Activated T-helper 1 cell treated with anti-CD3 and anti-CD28 coated beads, Interleukin-12 subunit alpha, Interleukin-12 subunit beta, Interleukin-2, Interleukin-4 antibody, amounts not matched to agents 30 ng/mL and 10 ng/mL and 1 ng/mL, durations not matched to agents 14 hours and 24 hours and 36 hours (primary cell): ENCODE measurements at regions not wholly inside any gene's neighbourhood (a gene's known extent, or its start where the extent isn't known, plus 50 kb on each side); places are given as distances from the start of the nearest gene placed in this dataset.

Experiments used
- DNase-seq: peaks from one replicate; pipeline ENCODE4 v3.0.0; 2021; ENCODE audit warnings: low spot score
- H3K27ac Mint-ChIP-seq: one replicate; pipeline ENCODE4 v1.8.0; 2021; ENCODE audit warnings: mild to moderate bottlenecking, mixed read lengths
- H3K27me3 Mint-ChIP-seq: one replicate; pipeline ENCODE4 v1.8.0; 2022; ENCODE audit warnings: mild to moderate bottlenecking, moderate library complexity, mixed read lengths; ENCODE audit not compliant: insufficient read depth
- H3K36me3 Mint-ChIP-seq: one replicate; pipeline ENCODE4 v1.8.0; 2021; ENCODE audit warnings: low read depth, mixed read lengths
- H3K4me1 Mint-ChIP-seq: one replicate; pipeline ENCODE4 v1.8.0; 2021; ENCODE audit warnings: low read depth, mixed read lengths
- H3K4me3 Mint-ChIP-seq: one replicate; pipeline ENCODE4 v1.8.0; 2021; ENCODE audit warnings: mild to moderate bottlenecking, moderate library complexity, mixed read lengths
- H3K9me3 Mint-ChIP-seq: one replicate; pipeline ENCODE4 v1.8.0; 2021; ENCODE audit warnings: mixed read lengths
- intact Hi-C: fragments of 100-400 bp; cut with micrococcal nuclease; formaldehyde crosslinking; loops from one replicate; pipeline ENCODE4 v1.15.1; 2024

DNA sequence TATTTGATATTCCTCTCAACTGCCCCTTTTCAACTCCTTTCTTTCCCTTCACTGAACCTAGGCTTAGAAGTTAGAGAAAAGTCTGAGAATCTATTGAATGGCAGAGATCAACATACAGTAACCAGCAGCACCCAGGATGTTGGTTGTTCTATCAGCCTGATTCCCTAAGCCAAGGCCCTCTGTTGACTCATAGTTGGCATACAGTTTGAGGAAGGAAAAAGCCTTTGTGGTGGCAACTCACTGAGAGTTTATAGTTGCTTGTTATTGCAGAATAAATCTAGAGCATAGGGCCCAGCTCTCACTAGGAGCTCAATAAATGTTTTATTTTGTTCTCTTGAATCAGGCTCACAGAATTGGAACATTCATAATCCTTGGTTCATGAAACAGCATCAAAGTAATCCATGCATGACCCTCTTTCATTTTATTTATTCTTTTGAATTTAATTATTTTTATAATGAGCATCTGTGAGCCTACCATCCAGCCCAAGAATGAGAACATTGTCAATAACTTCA lies 119.1 kb upstream of the ADGRF1 start:
- H3K27me3 Mint-ChIP-seq = peaks cover 2% of the 10 kb centered on the region
- H3K9me3 Mint-ChIP-seq = no peaks in the 10 kb centered on the region
- DNase-seq = no peak
- H3K4me3 Mint-ChIP-seq = no peak overlapping the region
- H3K36me3 Mint-ChIP-seq = no peaks in the 10 kb centered on the region
- intact Hi-C loops = no loop called here
- no peaks in the 10 kb centered on the region for H3K4me1 Mint-ChIP-seq
- H3K27ac Mint-ChIP-seq = no peak overlapping the region

GRCh38 chr6:47160702-47161101 lies 118.6 kb upstream of the ADGRF1 start:
- peaks cover 2% of the 10 kb centered on the region for H3K27me3 Mint-ChIP-seq
- no peaks in the 10 kb centered on the region for H3K36me3 Mint-ChIP-seq
- no peaks in the 10 kb centered on the region for H3K9me3 Mint-ChIP-seq
- no peak for DNase-seq
- H3K27ac Mint-ChIP-seq = no peak overlapping the region
- intact Hi-C loops = no loop called here
- no peaks in the 10 kb centered on the region for H3K4me1 Mint-ChIP-seq
- H3K4me3 Mint-ChIP-seq = no peak overlapping the region

- no peak overlapping the region for H3K4me3 Mint-ChIP-seq
- no peaks in the 10 kb centered on the region for H3K36me3 Mint-ChIP-seq
- H3K4me1 Mint-ChIP-seq = no peaks in the 10 kb centered on the region
- H3K9me3 Mint-ChIP-seq = no peaks in the 10 kb centered on the region
- H3K27me3 Mint-ChIP-seq = peaks cover 2% of the 10 kb centered on the region
- H3K27ac Mint-ChIP-seq = no peak overlapping the region
- no peak for DNase-seq
- intact Hi-C loops = no loop called here
Observed at GRCh38 chr6:47159763-47160162, 117.6 kb upstream of the ADGRF1 start.

- Mint-ChIP-seq H3K4me1 (no peaks in the 10 kb centered on the region), H3K9me3 (no peaks in the 10 kb centered on the region), H3K36me3 (no peaks in the 10 kb centered on the region), H3K4me3 (no peak overlapping the region), H3K27me3 (peaks cover 6% of the 10 kb centered on the region), H3K27ac (no peak overlapping the region)
- intact Hi-C loops = no loop called here
- no peak for DNase-seq
Observed at GRCh38 chr6:47157653-47158219, 115.6 kb upstream of the ADGRF1 start.

DNA sequence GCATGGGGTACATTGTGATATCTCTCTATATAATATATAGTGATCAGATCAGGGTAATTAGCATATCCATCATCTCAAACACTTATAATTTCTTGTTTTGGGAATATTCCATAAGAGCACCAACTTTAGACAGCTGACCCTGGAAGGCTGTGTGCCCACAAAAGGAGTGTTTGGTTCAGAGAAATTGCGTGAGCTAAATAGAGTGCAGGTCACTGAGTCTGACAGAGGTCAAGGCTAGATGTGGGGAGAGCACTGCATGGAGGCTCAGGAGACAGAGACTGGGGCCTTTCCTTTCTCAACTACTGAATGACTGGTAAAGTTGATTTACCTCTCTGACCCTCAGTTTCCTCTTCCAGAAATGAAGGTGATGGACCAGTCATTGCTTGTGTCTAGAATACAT lies 114.9 kb upstream of the ADGRF1 start:
- H3K9me3 Mint-ChIP-seq = no peaks in the 10 kb centered on the region
- H3K4me3 Mint-ChIP-seq = no peak overlapping the region
- no peaks in the 10 kb centered on the region for H3K4me1 Mint-ChIP-seq
- no peak overlapping the region for H3K27ac Mint-ChIP-seq
- DNase-seq = no peak
- no peaks in the 10 kb centered on the region for H3K36me3 Mint-ChIP-seq
- H3K27me3 Mint-ChIP-seq = peaks cover 6% of the 10 kb centered on the region
- intact Hi-C loops = no loop called here

- Mint-ChIP-seq H3K27ac (no peak overlapping the region), H3K36me3 (no peaks in the 10 kb centered on the region), H3K27me3 (peaks cover 6% of the 10 kb centered on the region), H3K9me3 (no peaks in the 10 kb centered on the region), H3K4me1 (no peaks in the 10 kb centered on the region), H3K4me3 (no peak overlapping the region)
- intact Hi-C loops = no loop called here
- DNase-seq = no peak
Observed at GRCh38 chr6:47156196-47156595, 114.1 kb upstream of the ADGRF1 start.

GRCh38 chr6:47153404-47153755 lies 111.2 kb upstream of the ADGRF1 start:
- intact Hi-C loops = no loop called here
- H3K9me3 Mint-ChIP-seq = no peaks in the 10 kb centered on the region
- H3K27me3 Mint-ChIP-seq = peaks cover 6% of the 10 kb centered on the region
- no peak overlapping the region for H3K27ac Mint-ChIP-seq
- H3K4me3 Mint-ChIP-seq = no peak overlapping the region
- no peak for DNase-seq
- H3K36me3 Mint-ChIP-seq = no peaks in the 10 kb centered on the region
- H3K4me1 Mint-ChIP-seq = no peaks in the 10 kb centered on the region

GRCh38 chr6:47152666-47153403 lies 110.7 kb upstream of the ADGRF1 start:
- H3K27me3 Mint-ChIP-seq = peaks cover 6% of the 10 kb centered on the region
- H3K4me3 Mint-ChIP-seq = no peak overlapping the region
- H3K9me3 Mint-ChIP-seq = no peaks in the 10 kb centered on the region
- intact Hi-C loops = no loop called here
- DNase-seq = no peak
- no peaks in the 10 kb centered on the region for H3K36me3 Mint-ChIP-seq
- no peak overlapping the region for H3K27ac Mint-ChIP-seq
- H3K4me1 Mint-ChIP-seq = no peaks in the 10 kb centered on the region

GRCh38 chr6:47151232-47151898 lies 109.2 kb upstream of the ADGRF1 start:
- H3K4me1 Mint-ChIP-seq = no peaks in the 10 kb centered on the region
- H3K27me3 Mint-ChIP-seq = peaks cover 5% of the 10 kb centered on the region
- H3K27ac Mint-ChIP-seq = no peak overlapping the region
- no peaks in the 10 kb centered on the region for H3K36me3 Mint-ChIP-seq
- intact Hi-C loops = no loop called here
- H3K4me3 Mint-ChIP-seq = no peak overlapping the region
- no peaks in the 10 kb centered on the region for H3K9me3 Mint-ChIP-seq
- no peak for DNase-seq

DNA sequence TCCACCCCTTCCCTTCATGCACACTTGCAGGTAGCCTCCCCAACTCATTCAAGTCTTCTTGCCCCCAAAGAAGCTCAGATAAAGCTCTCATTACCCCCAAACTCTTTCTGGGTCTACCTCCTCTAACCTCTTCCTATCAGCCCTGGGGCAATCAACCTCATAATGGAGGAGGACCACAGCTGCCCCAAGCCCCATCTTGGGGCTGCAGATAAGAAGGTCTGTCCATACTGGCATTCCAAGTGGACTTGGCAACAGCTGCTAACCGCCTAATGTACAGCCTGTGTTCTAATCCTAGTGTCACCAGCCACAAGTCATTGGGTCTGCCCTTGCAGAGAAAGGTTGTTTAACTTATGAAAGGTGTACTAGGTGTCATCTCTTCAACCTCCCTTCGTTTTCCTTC lies 107.4 kb upstream of the ADGRF1 start:
- Mint-ChIP-seq H3K4me1 (no peaks in the 10 kb centered on the region), H3K27me3 (peaks cover 8% of the 10 kb centered on the region), H3K4me3 (no peak overlapping the region), H3K36me3 (no peaks in the 10 kb centered on the region), H3K27ac (no peak overlapping the region), H3K9me3 (no peaks in the 10 kb centered on the region)
- intact Hi-C loops = no loop called here
- DNase-seq = no peak

DNA sequence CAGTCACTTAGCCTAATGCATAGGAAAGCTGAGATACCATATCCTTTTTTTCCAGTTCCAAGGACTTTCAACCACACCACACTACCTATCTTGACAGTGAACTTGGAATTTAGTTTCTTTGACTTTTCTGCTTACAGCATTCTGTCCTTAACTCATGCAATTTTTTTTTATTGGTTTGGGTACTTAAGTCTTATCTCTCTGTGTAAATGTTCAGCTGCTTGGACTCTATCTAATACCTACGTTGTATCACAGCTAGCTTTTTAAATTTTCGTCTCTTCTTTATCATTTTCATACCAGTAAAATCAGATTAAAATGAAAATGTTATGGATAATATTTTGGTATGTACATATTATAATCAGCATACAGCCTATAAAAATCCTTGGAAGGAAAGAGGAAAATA lies 106.9 kb upstream of the ADGRF1 start:
- Mint-ChIP-seq H3K9me3 (no peaks in the 10 kb centered on the region), H3K27ac (no peak overlapping the region), H3K27me3 (peaks cover 4% of the 10 kb centered on the region), H3K4me1 (no peaks in the 10 kb centered on the region), H3K4me3 (no peak overlapping the region), H3K36me3 (no peaks in the 10 kb centered on the region)
- intact Hi-C loops = no loop called here
- no peak for DNase-seq

GRCh38 chr6:47147836-47148344 lies 105.8 kb upstream of the ADGRF1 start:
- intact Hi-C loops = no loop called here
- H3K27ac Mint-ChIP-seq = no peak overlapping the region
- no peaks in the 10 kb centered on the region for H3K36me3 Mint-ChIP-seq
- no peaks in the 10 kb centered on the region for H3K9me3 Mint-ChIP-seq
- H3K4me3 Mint-ChIP-seq = no peak overlapping the region
- H3K27me3 Mint-ChIP-seq = peaks cover 5% of the 10 kb centered on the region
- H3K4me1 Mint-ChIP-seq = no peaks in the 10 kb centered on the region
- no peak for DNase-seq

GRCh38 chr6:47147175-47147727 lies 105.1 kb upstream of the ADGRF1 start:
- H3K27ac Mint-ChIP-seq = no peak overlapping the region

More at GRCh38 chr6:47147175-47147727, 105.1 kb upstream of the ADGRF1 start:
- Mint-ChIP-seq H3K4me3 (no peak overlapping the region), H3K36me3 (no peaks in the 10 kb centered on the region), H3K27me3 (peaks cover 6% of the 10 kb centered on the region), H3K9me3 (no peaks in the 10 kb centered on the region), H3K4me1 (no peaks in the 10 kb centered on the region)
- DNase-seq = no peak
- intact Hi-C loops = no loop called here
